BLaER1 treated with 17β-estradiol and CSF1 and Interleukin-3, amounts not matched to agents 10 nM and 100 nM (cell line): ENCODE measurements at regions not wholly inside any gene's neighbourhood (a gene's known extent, or its start where the extent isn't known, plus 50 kb on each side); places are given as distances from the start of the nearest gene placed in this dataset.

ENCODE experiments used
- H3K27ac ChIP-seq, 11 experiments: shearing (Covaris generic); formaldehyde crosslinking; 2 replicates each; pipeline ENCODE4 v1.8.1; 2022
- H3K27me3 ChIP-seq, 11 experiments: shearing (Covaris generic); formaldehyde crosslinking; 2 replicates each; pipeline ENCODE4 v1.8.1; 2022
- H3K36me3 ChIP-seq, 11 experiments: shearing (Covaris generic); formaldehyde crosslinking; 2 replicates each; pipeline ENCODE4 v1.8.1; 2022
- H3K4me1 ChIP-seq, 10 experiments: shearing (Covaris generic); formaldehyde crosslinking; 2 replicates each; pipeline ENCODE4 v1.8.1; 2022
- H3K4me2 ChIP-seq, 11 experiments: shearing (Covaris generic); formaldehyde crosslinking; 2 replicates each; pipeline ENCODE4 v1.8.1; 2022
- H3K4me3 ChIP-seq, 10 experiments: shearing (Covaris generic); formaldehyde crosslinking; 2 replicates each; pipeline ENCODE4 v1.8.1; 2022
- H3K9ac ChIP-seq, 11 experiments: shearing (Covaris generic); formaldehyde crosslinking; 2 replicates each; pipeline ENCODE4 v1.8.1; 2022
- H3K9me3 ChIP-seq, 11 experiments: shearing (Covaris generic); formaldehyde crosslinking; replicated peaks in 1 of 11; 2 replicates each; pipeline ENCODE4 v1.8.1; 2022
- H4K20me1 ChIP-seq, 11 experiments: shearing (Covaris generic); formaldehyde crosslinking; 2 replicates each; pipeline ENCODE4 v1.8.1; 2022
- Cebpa-rat ChIP-seq, 11 experiments: shearing (Covaris generic); IDR thresholded peaks; 2 replicates each; pipeline ENCODE4 v1.8.1; 2022

GRCh38 chr13:105492216-105492615 is 1043.2 kb downstream of the EFNB2 start:
- Histone ChIP-seq H3K4me3 (no peak overlapping the region), H4K20me1 (no peaks in the 10 kb centered on the region; a peak in 1 of 22 replicates), H3K27ac (no peak overlapping the region), H3K4me2 (no peak overlapping the region), H3K4me1 (no peaks in the 10 kb centered on the region), H3K27me3 (no peaks in the 10 kb centered on the region), H3K36me3 (no peaks in the 10 kb centered on the region), H3K9me3 (no peaks in the 10 kb centered on the region), H3K9ac (no peak overlapping the region)
- TF ChIP-seq Cebpa-rat (IDR thresholded peaks at IDR 0.05) = no peak

- no peaks in the 10 kb centered on the region for H3K4me1 ChIP-seq
- no peaks in the 10 kb centered on the region for H3K27me3 ChIP-seq
- no peak overlapping the region for H3K4me3 ChIP-seq
- no peaks in the 10 kb centered on the region for H3K36me3 ChIP-seq
- no peak overlapping the region for H3K27ac ChIP-seq
- H4K20me1 ChIP-seq = no peaks in the 10 kb centered on the region; a peak in 1 of 22 replicates
- H3K9me3 ChIP-seq = no peaks in the 10 kb centered on the region
- no peak overlapping the region for H3K9ac ChIP-seq
- H3K4me2 ChIP-seq = no peak overlapping the region
- TF ChIP-seq Cebpa-rat (IDR thresholded peaks at IDR 0.05) = no peak
Measured at GRCh38 chr13:105491345-105491744, 1044.1 kb downstream of the EFNB2 start.

- Histone ChIP-seq H4K20me1 (no peaks in the 10 kb centered on the region), H3K4me2 (no peak overlapping the region), H3K36me3 (no peaks in the 10 kb centered on the region), H3K27me3 (no peaks in the 10 kb centered on the region), H3K9me3 (no peaks in the 10 kb centered on the region), H3K27ac (no peak overlapping the region), H3K4me3 (no peak overlapping the region), H3K4me1 (no peaks in the 10 kb centered on the region), H3K9ac (no peak overlapping the region)
- TF ChIP-seq Cebpa-rat (IDR thresholded peaks at IDR 0.05) = no peak
Measured at GRCh38 chr13:105485081-105485480, 1050.4 kb downstream of the EFNB2 start.

- Histone ChIP-seq H4K20me1 (no peaks in the 10 kb centered on the region), H3K9ac (no peak overlapping the region), H3K27me3 (no peaks in the 10 kb centered on the region), H3K36me3 (no peaks in the 10 kb centered on the region), H3K4me3 (no peak overlapping the region), H3K4me1 (no peaks in the 10 kb centered on the region), H3K4me2 (no peak overlapping the region), H3K9me3 (no peaks in the 10 kb centered on the region), H3K27ac (no peak overlapping the region)
- TF ChIP-seq Cebpa-rat (IDR thresholded peaks at IDR 0.05) = no peak
Measured at GRCh38 chr13:105474983-105475610, 1060.4 kb downstream of the EFNB2 start.

- no peaks in the 10 kb centered on the region for H3K4me1 ChIP-seq
- no peak for TF ChIP-seq Cebpa-rat (IDR thresholded peaks at IDR 0.05)
Measured at GRCh38 chr13:105471673-105472072, 1063.8 kb downstream of the EFNB2 start.

GRCh38 chr13:105466376-105466775 is 1069.1 kb downstream of the EFNB2 start:
- H3K4me3 ChIP-seq = no peak overlapping the region
- no peaks in the 10 kb centered on the region for H3K36me3 ChIP-seq
- H4K20me1 ChIP-seq = no peaks in the 10 kb centered on the region
- H3K27ac ChIP-seq = no peak overlapping the region
- H3K4me2 ChIP-seq = no peak overlapping the region
- H3K9me3 ChIP-seq = no peaks in the 10 kb centered on the region
- no peaks in the 10 kb centered on the region for H3K27me3 ChIP-seq
- H3K9ac ChIP-seq = no peak overlapping the region
- TF ChIP-seq Cebpa-rat (IDR thresholded peaks at IDR 0.05) = no peak
- no peaks in the 10 kb centered on the region for H3K4me1 ChIP-seq

More at GRCh38 chr13:105471673-105472072, 1063.8 kb downstream of the EFNB2 start:
- no peaks in the 10 kb centered on the region for H3K27me3 ChIP-seq
- H3K27ac ChIP-seq = no peak overlapping the region
- H3K9me3 ChIP-seq = no peaks in the 10 kb centered on the region
- no peak overlapping the region for H3K9ac ChIP-seq
- H3K4me2 ChIP-seq = no peak overlapping the region
- H3K4me3 ChIP-seq = no peak overlapping the region
- H4K20me1 ChIP-seq = no peaks in the 10 kb centered on the region
- H3K36me3 ChIP-seq = no peaks in the 10 kb centered on the region

- H3K27me3 ChIP-seq = no peaks in the 10 kb centered on the region
- H3K4me1 ChIP-seq = no peaks in the 10 kb centered on the region
- no peak within 1 kb of the TSS for H3K9ac ChIP-seq
- no peak within 1 kb of the TSS for H3K27ac ChIP-seq
- H3K36me3 ChIP-seq = no peaks in the 10 kb centered on the region
- no peak for TF ChIP-seq Cebpa-rat (IDR thresholded peaks at IDR 0.05)
- no peaks in the 10 kb centered on the region for H4K20me1 ChIP-seq
- no peaks in the 10 kb centered on the region for H3K9me3 ChIP-seq
- no peak within 1 kb of the TSS for H3K4me3 ChIP-seq
- H3K4me2 ChIP-seq = no peak within 1 kb of the TSS
Measured at GRCh38 chr13:105465745-105466144, 1069.7 kb downstream of the EFNB2 start, which contains the start of gene DAOA. Gene DAOA (plus strand): TSS chr13:105466045.

- H4K20me1 ChIP-seq = no peaks in the 10 kb centered on the region
- H3K27me3 ChIP-seq = no peaks in the 10 kb centered on the region
- H3K4me2 ChIP-seq = no peak overlapping the region
- TF ChIP-seq Cebpa-rat (IDR thresholded peaks at IDR 0.05) = no peak
- no peaks in the 10 kb centered on the region for H3K9me3 ChIP-seq
- H3K4me3 ChIP-seq = no peak overlapping the region
- H3K9ac ChIP-seq = no peak overlapping the region
- no peaks in the 10 kb centered on the region for H3K4me1 ChIP-seq
- H3K36me3 ChIP-seq = no peaks in the 10 kb centered on the region
- H3K27ac ChIP-seq = no peak overlapping the region
Measured at GRCh38 chr13:105465251-105465650, 1070.2 kb downstream of the EFNB2 start.

GRCh38 chr13:105464249-105464648 is 1071.2 kb downstream of the EFNB2 start:
- Histone ChIP-seq H3K9me3 (no peaks in the 10 kb centered on the region), H4K20me1 (no peaks in the 10 kb centered on the region), H3K4me3 (no peak overlapping the region), H3K27ac (no peak overlapping the region), H3K27me3 (no peaks in the 10 kb centered on the region), H3K4me1 (no peaks in the 10 kb centered on the region), H3K9ac (no peak overlapping the region), H3K4me2 (no peak overlapping the region), H3K36me3 (no peaks in the 10 kb centered on the region)
- no peak for TF ChIP-seq Cebpa-rat (IDR thresholded peaks at IDR 0.05)

GRCh38 chr13:105463011-105463501 is 1072.4 kb downstream of the EFNB2 start:
- Histone ChIP-seq H3K27ac (no peak overlapping the region), H3K27me3 (no peaks in the 10 kb centered on the region), H3K4me1 (no peaks in the 10 kb centered on the region), H3K4me3 (no peak overlapping the region), H3K9me3 (no peaks in the 10 kb centered on the region), H3K9ac (no peak overlapping the region), H4K20me1 (no peaks in the 10 kb centered on the region), H3K36me3 (no peaks in the 10 kb centered on the region), H3K4me2 (no peak overlapping the region)
- no peak for TF ChIP-seq Cebpa-rat (IDR thresholded peaks at IDR 0.05)
